ENCODE measurements at regions not wholly inside any gene's neighbourhood (a gene's known extent, or its start where the extent isn't known, plus 50 kb on each side); places are given as distances from the start of the nearest gene placed in this dataset.
"Not testable (repeated sequence)": the region's sequence is repeated elsewhere in the genome, so short reads cannot be mapped to it uniquely, and the experiment has no call there.

DNA sequence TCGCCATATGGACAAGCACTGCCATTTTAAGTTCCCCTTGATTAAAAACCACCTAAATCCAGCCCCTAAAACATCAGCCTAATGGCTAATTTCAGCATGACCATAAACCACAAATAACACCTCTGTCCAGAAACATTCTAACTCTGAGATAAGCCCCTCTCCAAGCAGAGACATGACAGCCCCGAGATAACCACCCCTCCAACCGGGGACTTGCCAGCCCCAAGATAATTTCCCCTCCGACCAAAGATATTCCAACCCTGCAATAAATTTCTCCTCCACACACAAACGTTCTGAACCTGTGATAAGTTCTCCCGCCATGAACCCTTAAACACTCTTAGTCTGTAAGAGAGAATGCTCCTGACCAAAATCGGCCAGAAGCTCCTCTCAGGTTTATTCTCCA, 586.8 kb downstream of the EDEM1 start:
- no peak overlapping the region for H3K4me3 ChIP-seq
- H3K36me3 ChIP-seq, result no peaks in the 10 kb centered on the region
- TF ChIP-seq POLR2A (IDR thresholded peaks at IDR 0.05) (no peak), EP300 (IDR thresholded peaks at IDR 0.05) (no peak)
- TF ChIP-seq, protein P1, sequence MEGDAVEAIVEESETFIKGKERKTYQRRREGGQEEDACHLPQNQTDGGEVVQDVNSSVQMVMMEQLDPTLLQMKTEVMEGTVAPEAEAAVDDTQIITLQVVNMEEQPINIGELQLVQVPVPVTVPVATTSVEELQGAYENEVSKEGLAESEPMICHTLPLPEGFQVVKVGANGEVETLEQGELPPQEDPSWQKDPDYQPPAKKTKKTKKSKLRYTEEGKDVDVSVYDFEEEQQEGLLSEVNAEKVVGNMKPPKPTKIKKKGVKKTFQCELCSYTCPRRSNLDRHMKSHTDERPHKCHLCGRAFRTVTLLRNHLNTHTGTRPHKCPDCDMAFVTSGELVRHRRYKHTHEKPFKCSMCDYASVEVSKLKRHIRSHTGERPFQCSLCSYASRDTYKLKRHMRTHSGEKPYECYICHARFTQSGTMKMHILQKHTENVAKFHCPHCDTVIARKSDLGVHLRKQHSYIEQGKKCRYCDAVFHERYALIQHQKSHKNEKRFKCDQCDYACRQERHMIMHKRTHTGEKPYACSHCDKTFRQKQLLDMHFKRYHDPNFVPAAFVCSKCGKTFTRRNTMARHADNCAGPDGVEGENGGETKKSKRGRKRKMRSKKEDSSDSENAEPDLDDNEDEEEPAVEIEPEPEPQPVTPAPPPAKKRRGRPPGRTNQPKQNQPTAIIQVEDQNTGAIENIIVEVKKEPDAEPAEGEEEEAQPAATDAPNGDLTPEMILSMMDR (IDR thresholded peaks at IDR 0.05), result no peak
- intact Hi-C loops (cut with DNase I), result no loop called here
- no peak for DNase-seq
- 32 to 41% (median 36%) methylated on average over 7 of the region's 7 CpGs for WGBS, 3 donors
- no peaks in the 10 kb centered on the region for H3K4me1 ChIP-seq (ENCODE audit: insufficient read depth)
- no peaks in the 10 kb centered on the region for H3K9me3 ChIP-seq
- no peaks in the 10 kb centered on the region for H3K27me3 ChIP-seq
- no peak overlapping the region for H3K27ac ChIP-seq

DNA sequence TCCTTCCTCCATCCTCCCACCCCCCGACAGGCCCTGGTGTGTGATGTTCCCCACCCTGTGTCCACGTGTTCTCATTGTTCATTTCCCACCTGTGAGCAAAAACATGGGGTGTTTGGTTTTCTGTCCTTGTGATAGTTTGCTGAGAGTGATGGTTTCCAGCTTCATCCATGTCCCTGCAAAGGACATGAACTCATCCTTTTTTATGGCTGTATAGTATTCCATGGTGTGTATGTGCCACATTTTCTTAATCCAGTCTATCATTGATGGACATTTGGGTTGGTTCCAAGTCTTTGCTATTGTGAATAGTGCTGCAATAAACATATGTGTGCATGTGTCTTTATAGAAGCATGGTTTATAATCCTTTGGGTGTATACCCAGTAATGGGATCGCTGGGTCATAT, 587.6 kb downstream of the EDEM1 start:
- WGBS, 3 donors, result 95 to 99% (median 98%) methylated on average over 3 of the region's 3 CpGs
- H3K27ac ChIP-seq; H3K27me3 ChIP-seq; intact Hi-C loops (cut with DNase I); H3K4me1 ChIP-seq (ENCODE audit: insufficient read depth); DNase-seq; H3K9me3 ChIP-seq; H3K4me3 ChIP-seq; H3K36me3 ChIP-seq: not testable (repeated sequence)

DNA sequence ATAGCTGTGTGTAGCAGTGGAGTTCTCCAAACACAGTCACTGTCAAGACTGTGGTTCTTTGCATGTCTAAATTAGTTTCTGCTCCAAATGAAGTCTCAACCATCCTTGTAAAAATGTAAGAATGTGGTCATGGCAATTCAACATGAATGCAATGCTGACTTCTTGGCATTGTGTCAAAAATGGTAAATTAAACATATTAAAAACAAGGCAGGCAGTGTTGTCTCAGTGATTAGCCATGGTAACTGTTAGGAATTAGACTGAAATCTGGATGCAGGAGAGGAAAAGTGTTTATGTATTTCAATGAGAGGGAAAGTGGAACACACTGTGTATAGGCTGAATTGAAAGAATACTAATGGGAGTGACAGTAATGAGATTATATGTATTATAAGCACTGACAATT, 597.2 kb downstream of the EDEM1 start:
- no peak for DNase-seq
- Histone ChIP-seq H3K27ac (no peak overlapping the region), H3K9me3 (no peaks in the 10 kb centered on the region), H3K4me1 (ENCODE audit: insufficient read depth) (no peaks in the 10 kb centered on the region), H3K27me3 (no peaks in the 10 kb centered on the region), H3K4me3 (no peak overlapping the region), H3K36me3 (no peaks in the 10 kb centered on the region)
- TF ChIP-seq EP300 (IDR thresholded peaks at IDR 0.05), result no peak
- TF ChIP-seq, protein P1 (IDR thresholded peaks at IDR 0.05), result no peak
- TF ChIP-seq POLR2A (IDR thresholded peaks at IDR 0.05), result no peak
- intact Hi-C loops (cut with DNase I), result no loop called here

DNA sequence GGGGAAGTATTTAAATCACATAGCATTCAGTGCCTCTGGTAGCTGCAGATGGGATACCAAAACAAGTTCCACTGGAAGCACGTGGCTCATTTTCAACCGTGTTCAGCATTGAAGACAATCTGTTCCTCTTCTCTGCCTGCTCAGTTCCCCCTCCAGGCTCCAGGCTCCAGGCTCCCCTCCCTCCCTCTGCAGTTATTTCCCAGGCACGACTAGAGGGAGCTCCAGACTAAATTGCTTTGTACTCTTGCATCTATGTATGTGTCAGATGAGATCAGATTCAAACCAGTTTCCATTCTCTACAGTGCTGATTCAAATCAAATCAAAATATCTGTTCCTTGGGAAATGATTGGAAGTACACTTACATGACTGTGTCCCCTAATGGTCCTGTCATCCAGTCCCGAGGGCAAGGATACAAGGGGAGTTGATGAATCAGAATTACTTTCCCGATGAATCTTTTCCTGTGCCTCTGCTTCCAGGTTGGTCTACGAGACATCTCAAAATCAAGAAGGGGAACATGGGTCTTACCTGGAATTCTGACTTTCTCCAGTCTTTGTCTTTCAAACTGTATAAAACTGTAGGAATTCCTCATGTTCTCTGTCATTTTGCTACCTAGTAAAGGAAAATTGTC, 600.5 kb downstream of the EDEM1 start:
- Histone ChIP-seq H3K4me1 (ENCODE audit: insufficient read depth) (no peaks in the 10 kb centered on the region), H3K27ac (no peak overlapping the region), H3K36me3 (no peaks in the 10 kb centered on the region), H3K27me3 (no peaks in the 10 kb centered on the region), H3K4me3 (no peak overlapping the region), H3K9me3 (no peaks in the 10 kb centered on the region)
- DNase-seq, result peak in 3 of 5 donors; percentile 15 to 53 (median 15)
- TF ChIP-seq, protein P1 (IDR thresholded peaks at IDR 0.05), result no peak
- TF ChIP-seq POLR2A (IDR thresholded peaks at IDR 0.05) (no peak), EP300 (IDR thresholded peaks at IDR 0.05) (no peak)
- intact Hi-C loops (cut with DNase I), result no loop called here
- 22 to 24% (median 24%) methylated on average over 6 of the region's 6 CpGs for WGBS, 3 donors

DNA sequence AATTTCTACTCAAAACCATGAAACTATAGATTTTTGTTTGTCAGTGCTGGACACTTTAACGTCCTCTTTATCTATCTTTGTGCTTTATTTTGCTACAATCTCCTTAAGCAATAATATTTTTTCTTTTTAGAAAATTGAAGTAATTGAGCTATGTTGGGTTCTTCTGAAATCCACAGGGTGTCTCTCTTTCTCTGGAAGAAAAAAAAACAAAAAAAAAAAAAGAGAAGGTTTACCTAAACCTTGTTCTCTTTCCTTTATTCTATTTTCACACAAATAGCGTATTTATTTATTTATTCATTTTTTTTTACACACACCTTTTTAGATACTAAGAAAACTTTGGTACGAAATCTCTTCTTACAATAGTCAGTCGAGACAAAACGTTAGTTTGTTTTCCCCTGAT, 601.0 kb downstream of the EDEM1 start:
- H3K36me3 ChIP-seq, result no peaks in the 10 kb centered on the region
- H3K27me3 ChIP-seq, result no peaks in the 10 kb centered on the region
- no peaks in the 10 kb centered on the region for H3K9me3 ChIP-seq
- no peaks in the 10 kb centered on the region for H3K4me1 ChIP-seq (ENCODE audit: insufficient read depth)
- H3K27ac ChIP-seq, result no peak overlapping the region
- H3K4me3 ChIP-seq, result no peak overlapping the region
- TF ChIP-seq EP300 (IDR thresholded peaks at IDR 0.05) (no peak), POLR2A (IDR thresholded peaks at IDR 0.05) (no peak)
- TF ChIP-seq, protein P1 (IDR thresholded peaks at IDR 0.05), result no peak
- DNase-seq, result no peak
- intact Hi-C loops (cut with DNase I), result no loop called here
- WGBS, 3 donors, result 28 to 46% (median 40%) methylated on average over 5 of the region's 5 CpGs
